IMR-90 (cell line): ENCODE measurements at regions not wholly inside any gene's neighbourhood (a gene's known extent, or its start where the extent isn't known, plus 50 kb on each side); places are given as distances from the start of the nearest gene placed in this dataset.

Source experiments
- ATAC-seq: fragments of 200-7000 bp; cut with Tn5 transposase; 2 replicates; pipeline ENCODE4 v1.9.1; 2020; ENCODE audit warnings: low read depth, mild to moderate bottlenecking, moderate library complexity
- BruUV-seq: library from RNA; stranded (reverse); fragments of 400-500 nt; replicated peaks from 2 replicates; lab custom pipeline; 2021; lab: Mats Ljungman, UMichigan
- CTCF ChIA-PET: fragments of 300-600 bp; formaldehyde crosslinking; extraction: SDS; loops from one replicate; lab custom pipeline; 2021; ENCODE audit warnings: antibody characterized with exemption; lab: Yijun Ruan, JAX
- POLR2A ChIA-PET: fragments of 300-600 bp; sonication (Branson Sonifier 250); formaldehyde crosslinking; loops from one replicate; lab custom pipeline; 2022; ENCODE audit warnings: antibody characterized with exemption; ENCODE audit not compliant: unreplicated experiment; lab: Charles Lee
- DNase-seq: peaks from one replicate; pipeline ENCODE4 v3.0.0; 2013
- H2AFZ ChIP-seq: replicated peaks from 2 replicates; pipeline ENCODE3; 2013; ENCODE audit warnings: low read length, mild to moderate bottlenecking; ENCODE audit not compliant: poor library complexity
- H2AK5ac ChIP-seq: 2 replicates; pipeline ENCODE4 v1.6.1; 2013; ENCODE audit warnings: low read depth, low read length, inconsistent platforms
- H2AK9ac ChIP-seq: replicated peaks from 2 replicates; pipeline ENCODE3; 2013; ENCODE audit warnings: mild to moderate bottlenecking, low read depth, low read length, moderate library complexity; ENCODE audit not compliant: poor library complexity
- H2BK120ac ChIP-seq: 2 replicates; pipeline ENCODE4 v1.6.1; 2013; ENCODE audit warnings: low read depth, low read length, inconsistent platforms
- H2BK15ac ChIP-seq: 3 replicates; pipeline ENCODE4 v1.6.1; 2013; ENCODE audit warnings: low read depth, low read length, inconsistent platforms
- H2BK20ac ChIP-seq: 2 replicates; pipeline ENCODE4 v1.6.1; 2013; ENCODE audit warnings: low read depth, mild to moderate bottlenecking, inconsistent platforms, low read length, moderate library complexity
- H2BK5ac ChIP-seq: 2 replicates; pipeline ENCODE4 v1.6.1; 2013; ENCODE audit warnings: mild to moderate bottlenecking, low read depth, low read length, inconsistent platforms; ENCODE audit not compliant: poor library complexity, severe bottlenecking
- H3K14ac ChIP-seq: replicated peaks from 2 replicates; pipeline ENCODE4 v1.6.1; 2013; ENCODE audit warnings: low read depth, low read length, inconsistent platforms
- H3K18ac ChIP-seq: 2 replicates; pipeline ENCODE4 v1.6.1; 2013; ENCODE audit warnings: low read depth, low read length, control low read depth
- H3K23ac ChIP-seq: 2 replicates; pipeline ENCODE4 v1.6.1; 2013; ENCODE audit warnings: low read depth, low read length, inconsistent platforms
- H3K27ac ChIP-seq: 2 replicates; pipeline ENCODE4 v1.5.1; 2013; ENCODE audit warnings: mild to moderate bottlenecking, control low read depth, low read length; ENCODE audit not compliant: insufficient read depth
- H3K27me3 ChIP-seq: 2 replicates; pipeline ENCODE4 v1.6.1; 2013; ENCODE audit warnings: low read length; ENCODE audit not compliant: control insufficient read depth, insufficient read depth
- H3K36me3 ChIP-seq: 2 replicates; pipeline ENCODE4 v1.6.1; 2013; ENCODE audit warnings: low read length, mixed read lengths; ENCODE audit not compliant: control insufficient read depth, insufficient read depth
- H3K4ac ChIP-seq: 2 replicates; pipeline ENCODE4 v1.6.1; 2013; ENCODE audit warnings: low read depth, low read length, inconsistent platforms
- H3K4me1 ChIP-seq: 2 replicates; pipeline ENCODE4 v1.6.1; 2013; ENCODE audit warnings: low read length, mixed read lengths; ENCODE audit not compliant: control insufficient read depth, insufficient read depth
- H3K4me2 ChIP-seq: 2 replicates; pipeline ENCODE4 v1.6.1; 2013; ENCODE audit warnings: low read depth, mild to moderate bottlenecking, control low read depth, low read length, moderate library complexity
- H3K4me3 ChIP-seq: 2 replicates; pipeline ENCODE4 v1.5.1; 2013; ENCODE audit warnings: low read depth, mild to moderate bottlenecking, control low read depth, low read length, moderate library complexity; ENCODE audit not compliant: insufficient read depth
- H3K56ac ChIP-seq: 2 replicates; pipeline ENCODE4 v1.6.1; 2013; ENCODE audit warnings: low read length, inconsistent platforms; ENCODE audit not compliant: insufficient read depth; ENCODE audit errors: extremely low read depth
- H3K79me1 ChIP-seq, 2 experiments: 2 replicates each; pipeline ENCODE4 v1.6.1; 2013; ENCODE audit warnings: low read length in 2 of 2, inconsistent platforms in 1 of 2, low read depth in 1 of 2
- H3K9ac ChIP-seq: 2 replicates; pipeline ENCODE4 v1.6.1; 2013; ENCODE audit warnings: low read depth, low read length, control low read depth
- H3K9me1 ChIP-seq: 2 replicates; pipeline ENCODE4 v1.6.1; 2013; ENCODE audit warnings: low read length, inconsistent platforms; ENCODE audit not compliant: insufficient read depth
- H3K9me3 ChIP-seq: 2 replicates; pipeline ENCODE4 v1.6.1; 2013; ENCODE audit warnings: low read length; ENCODE audit not compliant: control insufficient read depth, insufficient read depth
- H4K20me1 ChIP-seq: 2 replicates; pipeline ENCODE4 v1.6.1; 2013; ENCODE audit warnings: low read length, inconsistent platforms; ENCODE audit not compliant: insufficient read depth
- H4K5ac ChIP-seq: 2 replicates; pipeline ENCODE4 v1.6.1; 2013; ENCODE audit warnings: mild to moderate bottlenecking, low read depth, low read length, control low read depth
- H4K8ac ChIP-seq, 2 experiments: 2 replicates each; pipeline ENCODE4 v1.6.1; 2013; ENCODE audit warnings: low read depth in 2 of 2, low read length in 2 of 2, control low read depth in 1 of 2, inconsistent platforms in 1 of 2
- H4K91ac ChIP-seq: 2 replicates; pipeline ENCODE4 v1.6.1; 2013; ENCODE audit warnings: low read depth, low read length, inconsistent platforms; ENCODE audit not compliant: insufficient read depth
- BHLHE40 ChIP-seq: fragments of 150-350 bp; IDR thresholded peaks from 2 replicates; pipeline ENCODE4 v1.6.1; 2016; ENCODE audit warnings: mild to moderate bottlenecking, low read depth, low read length
- MAZ ChIP-seq: IDR thresholded peaks from 2 replicates; pipeline ENCODE4 v1.6.1; 2012; ENCODE audit warnings: low read depth, mild to moderate bottlenecking, low read length, improper control_type of control experiment, moderate library complexity, borderline replicate concordance
- NFE2L2 ChIP-seq: fragments of 150-350 bp; IDR thresholded peaks from 2 replicates; pipeline ENCODE4 v1.6.1; 2016; ENCODE audit warnings: low read depth, mild to moderate bottlenecking, low read length
- POLR2A ChIP-seq: IDR thresholded peaks from 2 replicates; pipeline ENCODE4 v1.6.1; 2012; ENCODE audit warnings: mild to moderate bottlenecking, low read depth, low read length
- RAD21 ChIP-seq: IDR thresholded peaks from 2 replicates; pipeline ENCODE4 v1.6.1; 2012; ENCODE audit warnings: low read length, improper control_type of control experiment
- RFX5 ChIP-seq: IDR thresholded peaks from 2 replicates; pipeline ENCODE4 v1.8.0; 2012; ENCODE audit warnings: low read depth, mild to moderate bottlenecking, low read length, moderate library complexity
- WGBS, 2 experiments: methylation state at CpG; one replicate each; pipeline versions ENCODE4 v1.1.5 to v1.1.7; 2013; ENCODE audit warnings: missing lambda C conversion rate in 2 of 2; ENCODE audit not compliant: insufficient read length in 1 of 2; ENCODE audit errors: extremely low coverage in 2 of 2; 5-methylcytosine and 5-hydroxymethylcytosine counted together
- dilution Hi-C: fragments of 300-500 bp; cut with HindIII; formaldehyde crosslinking; loops from one replicate; pipeline ENCODE4 v1.14.3; 2018; ENCODE audit warnings: low sequenced_read_pairs; ENCODE audit not compliant: unreplicated experiment
- in situ Hi-C: fragments of 300-500 bp; cut with MboI; formaldehyde crosslinking; loops from 3 replicates; pipeline ENCODE4 v1.14.3; 2019; ENCODE audit warnings: low sequenced_read_pairs, inconsistent platforms, mixed read lengths
- intact Hi-C: fragments of 100-400 bp; cut with micrococcal nuclease; formaldehyde crosslinking; loops from 2 replicates; pipeline ENCODE4 v1.10.0; 2022
- TF ChIP-seq, protein P1 (sequence below): fragments of 150-350 bp; IDR thresholded peaks from 2 replicates; pipeline ENCODE4 v1.6.1; 2017; ENCODE audit warnings: mild to moderate bottlenecking, antibody characterized with exemption, low read length, low read depth
- TF ChIP-seq, protein P2 (sequence below): fragments of 150-350 bp; IDR thresholded peaks from 2 replicates; pipeline ENCODE4 v1.6.1; 2016; ENCODE audit warnings: low read depth, mild to moderate bottlenecking, low read length, moderate library complexity, borderline replicate concordance
- TF ChIP-seq, protein P3 (sequence below): conservative IDR thresholded peaks from 2 replicates; pipeline ENCODE4 v1.5.1; 2012; ENCODE audit warnings: mild to moderate bottlenecking, low read depth, low read length, improper control_type of control experiment

DNA sequence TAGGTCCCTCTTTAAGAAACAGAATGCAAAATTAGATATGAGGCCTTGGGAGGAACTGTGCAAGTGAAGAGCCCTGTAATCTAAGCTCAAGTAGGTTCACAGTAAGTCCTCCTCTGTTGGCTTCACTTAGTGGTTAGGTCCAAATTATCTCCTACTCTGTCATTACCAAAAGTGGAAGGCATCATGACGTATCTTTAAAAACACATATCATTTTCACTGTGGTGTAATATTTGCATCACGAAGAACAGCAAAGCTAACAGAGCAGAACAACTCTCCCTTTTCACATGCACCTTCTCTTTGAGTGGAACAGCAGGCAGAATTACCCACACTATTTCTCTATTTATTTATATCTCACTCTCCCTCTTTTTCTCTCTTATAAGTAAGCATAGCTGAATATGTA is 240.5 kb upstream of the CCNH start:
- Histone ChIP-seq H3K56ac (no peak overlapping the region), H2BK5ac (no peak overlapping the region), H3K79me1 (no peaks in the 10 kb centered on the region), H3K9me1 (no peaks in the 10 kb centered on the region), H2AK5ac (no peak overlapping the region), H3K9ac (no peak overlapping the region), H3K18ac (no peak overlapping the region), H3K4ac (no peak overlapping the region), H2AFZ (no peak overlapping the region), H3K9me3 (no peaks in the 10 kb centered on the region), H3K27ac (no peak overlapping the region), H2BK20ac (no peak overlapping the region), H3K14ac (no peak overlapping the region), H3K4me1 (no peaks in the 10 kb centered on the region), H3K4me2 (no peak overlapping the region), H3K36me3 (no peaks in the 10 kb centered on the region), H3K27me3 (no peaks in the 10 kb centered on the region), H4K8ac (no peak overlapping the region), H2AK9ac (no peak overlapping the region), H2BK15ac (no peak overlapping the region), H4K91ac (no peak overlapping the region), H2BK120ac (no peak overlapping the region), H4K20me1 (no peaks in the 10 kb centered on the region), H3K4me3 (no peak overlapping the region), H3K23ac (no peak overlapping the region), H4K5ac (no peak overlapping the region)
- TF ChIP-seq MAZ (no peak), RAD21 (no peak), RFX5 (no peak), POLR2A (no peak), BHLHE40 (no peak), NFE2L2 (no peak)
- TF ChIP-seq, protein P1, sequence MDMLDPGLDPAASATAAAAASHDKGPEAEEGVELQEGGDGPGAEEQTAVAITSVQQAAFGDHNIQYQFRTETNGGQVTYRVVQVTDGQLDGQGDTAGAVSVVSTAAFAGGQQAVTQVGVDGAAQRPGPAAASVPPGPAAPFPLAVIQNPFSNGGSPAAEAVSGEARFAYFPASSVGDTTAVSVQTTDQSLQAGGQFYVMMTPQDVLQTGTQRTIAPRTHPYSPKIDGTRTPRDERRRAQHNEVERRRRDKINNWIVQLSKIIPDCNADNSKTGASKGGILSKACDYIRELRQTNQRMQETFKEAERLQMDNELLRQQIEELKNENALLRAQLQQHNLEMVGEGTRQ, result no peak
- TF ChIP-seq, protein P2, sequence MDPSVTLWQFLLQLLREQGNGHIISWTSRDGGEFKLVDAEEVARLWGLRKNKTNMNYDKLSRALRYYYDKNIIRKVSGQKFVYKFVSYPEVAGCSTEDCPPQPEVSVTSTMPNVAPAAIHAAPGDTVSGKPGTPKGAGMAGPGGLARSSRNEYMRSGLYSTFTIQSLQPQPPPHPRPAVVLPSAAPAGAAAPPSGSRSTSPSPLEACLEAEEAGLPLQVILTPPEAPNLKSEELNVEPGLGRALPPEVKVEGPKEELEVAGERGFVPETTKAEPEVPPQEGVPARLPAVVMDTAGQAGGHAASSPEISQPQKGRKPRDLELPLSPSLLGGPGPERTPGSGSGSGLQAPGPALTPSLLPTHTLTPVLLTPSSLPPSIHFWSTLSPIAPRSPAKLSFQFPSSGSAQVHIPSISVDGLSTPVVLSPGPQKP, result no peak
- TF ChIP-seq, protein P3, sequence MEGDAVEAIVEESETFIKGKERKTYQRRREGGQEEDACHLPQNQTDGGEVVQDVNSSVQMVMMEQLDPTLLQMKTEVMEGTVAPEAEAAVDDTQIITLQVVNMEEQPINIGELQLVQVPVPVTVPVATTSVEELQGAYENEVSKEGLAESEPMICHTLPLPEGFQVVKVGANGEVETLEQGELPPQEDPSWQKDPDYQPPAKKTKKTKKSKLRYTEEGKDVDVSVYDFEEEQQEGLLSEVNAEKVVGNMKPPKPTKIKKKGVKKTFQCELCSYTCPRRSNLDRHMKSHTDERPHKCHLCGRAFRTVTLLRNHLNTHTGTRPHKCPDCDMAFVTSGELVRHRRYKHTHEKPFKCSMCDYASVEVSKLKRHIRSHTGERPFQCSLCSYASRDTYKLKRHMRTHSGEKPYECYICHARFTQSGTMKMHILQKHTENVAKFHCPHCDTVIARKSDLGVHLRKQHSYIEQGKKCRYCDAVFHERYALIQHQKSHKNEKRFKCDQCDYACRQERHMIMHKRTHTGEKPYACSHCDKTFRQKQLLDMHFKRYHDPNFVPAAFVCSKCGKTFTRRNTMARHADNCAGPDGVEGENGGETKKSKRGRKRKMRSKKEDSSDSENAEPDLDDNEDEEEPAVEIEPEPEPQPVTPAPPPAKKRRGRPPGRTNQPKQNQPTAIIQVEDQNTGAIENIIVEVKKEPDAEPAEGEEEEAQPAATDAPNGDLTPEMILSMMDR, result no peak
- no peak for DNase-seq
- ATAC-seq, result no peak
- POLR2A ChIA-PET, result no interaction called here
- 33% methylated on average over 1 of the region's 2 CpGs; no CpG with 5 or more reads in 1 of the 2 experiments for WGBS, 2 experiments
- dilution Hi-C loops, result no loop called here
- no TSS peak for BruUV-seq
- in situ Hi-C loops, result no loop called here
- intact Hi-C loops, result no loop called here
- CTCF ChIA-PET, result no interaction called here
